Ecto neural progenitor cell (in vitro differentiated cells): ENCODE measurements at regions not wholly inside any gene's neighbourhood (a gene's known extent, or its start where the extent isn't known, plus 50 kb on each side); places are given as distances from the start of the nearest gene placed in this dataset.
A peak's percentile ranks its signal among the peaks of the same experiment; 100 is the strongest.
"Not testable (repeated sequence)": the region's sequence is repeated elsewhere in the genome, so short reads cannot be mapped to it uniquely, and the experiment has no call there.

Experiments used
- DNase-seq: peaks from one replicate; pipeline ENCODE4 v3.0.0-alpha.2; 2018; ENCODE audit warnings: low spot score

DNA sequence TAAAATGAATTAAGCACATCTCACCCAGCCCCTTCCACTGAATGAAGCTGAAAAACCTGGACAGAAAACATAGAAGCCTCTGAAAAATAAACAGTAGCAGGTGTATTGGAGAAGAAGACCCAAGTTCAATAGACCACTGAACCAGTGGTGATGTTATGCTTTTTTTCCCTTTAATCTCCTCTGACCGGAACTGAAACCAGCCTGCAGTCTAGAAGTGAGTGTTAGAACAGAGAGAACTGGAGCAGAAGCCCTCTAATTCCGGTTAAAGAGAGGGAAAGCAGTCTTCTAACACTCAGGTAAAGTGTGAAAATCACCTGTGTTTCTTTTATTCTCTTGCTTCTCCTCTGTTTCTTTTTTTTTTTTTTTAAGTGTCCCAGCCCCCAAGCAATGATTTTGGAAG is 83.5 kb upstream of the CCL21 start:
- DNase-seq = no peak

DNA sequence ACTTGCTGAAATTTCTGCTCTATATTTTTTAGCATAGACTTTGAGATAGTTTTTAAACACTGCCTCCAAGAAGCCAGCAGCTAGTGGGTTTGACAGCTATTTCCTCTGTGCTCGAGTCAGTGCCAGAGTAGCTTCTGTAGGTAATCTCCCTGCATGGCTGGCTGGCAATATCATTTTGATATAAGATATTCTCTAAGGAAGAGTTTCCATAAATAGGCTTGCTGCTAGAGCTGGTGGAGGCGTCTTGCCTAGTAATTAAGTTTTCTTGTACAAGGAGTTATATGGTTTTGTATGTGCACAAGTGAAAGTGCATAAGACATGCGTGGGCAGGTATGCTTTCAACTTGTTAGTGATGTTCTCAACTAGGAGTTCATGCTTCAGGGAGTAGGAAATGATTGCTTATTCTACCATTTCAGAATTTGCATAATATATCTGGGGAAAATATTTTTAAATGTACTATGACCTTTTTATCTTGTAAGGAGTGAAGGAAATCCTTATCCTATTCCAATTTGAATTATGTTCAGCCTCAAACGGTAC is 74.1 kb upstream of the CCL21 start:
- no peak for DNase-seq

DNA sequence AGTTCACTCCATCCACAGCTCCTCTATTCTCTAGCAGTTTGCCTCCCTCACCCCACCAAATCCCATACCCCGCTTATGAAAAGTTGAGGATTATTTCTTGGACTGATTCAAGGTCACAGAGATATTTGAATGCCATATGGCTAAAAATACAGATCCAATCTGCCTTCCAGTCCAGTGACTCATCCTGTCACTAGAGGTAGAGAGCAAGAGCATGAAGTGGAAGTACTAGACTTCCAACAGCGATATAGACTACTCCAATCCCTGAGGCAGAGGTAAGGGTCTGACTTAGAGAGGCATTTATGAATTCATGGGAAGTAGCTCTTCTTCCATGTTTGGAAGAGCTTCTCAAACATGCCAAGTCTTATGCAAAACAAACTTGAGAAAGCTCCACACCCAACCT is 72.4 kb upstream of the CCL21 start:
- no peak for DNase-seq

DNA sequence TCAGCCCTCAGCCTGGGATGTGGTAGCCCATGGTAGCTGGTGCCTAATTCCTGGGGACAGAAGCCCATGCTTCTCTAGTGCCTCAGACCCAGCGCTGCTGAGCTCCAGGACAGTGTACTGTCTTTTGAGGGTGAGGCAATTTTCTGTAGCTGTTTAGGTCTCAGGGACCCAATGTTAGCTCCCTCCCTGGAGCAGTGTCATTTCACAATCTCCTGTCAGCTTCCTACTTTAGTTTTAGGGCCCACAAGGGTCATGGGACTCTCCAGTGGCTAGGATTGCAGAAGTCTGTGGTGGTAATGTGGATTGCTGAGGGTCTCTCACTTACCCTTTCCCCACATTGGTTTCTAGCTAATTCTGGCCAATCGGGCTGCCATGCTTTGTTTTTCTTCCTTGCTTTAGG is 67.7 kb upstream of the CCL21 start:
- no peak for DNase-seq

DNA sequence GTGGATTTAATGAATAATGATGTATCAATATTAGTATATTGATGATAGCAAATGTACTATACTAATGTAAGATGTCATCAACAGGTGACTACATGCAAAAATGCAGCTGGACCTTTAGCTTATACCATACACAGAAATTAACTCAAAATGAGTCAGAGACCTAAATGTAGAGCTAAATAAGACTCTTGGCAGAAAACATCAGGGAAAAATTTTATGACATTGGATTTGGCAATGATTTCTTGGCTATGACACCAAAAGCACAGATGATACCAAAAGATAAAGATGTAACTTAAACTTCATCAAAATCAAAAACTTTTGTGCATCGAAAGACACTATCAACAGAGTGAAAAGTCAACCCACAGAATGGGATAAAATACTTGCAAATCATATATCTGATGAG is 64.0 kb upstream of the CCL21 start:
- DNase-seq = no peak

DNA sequence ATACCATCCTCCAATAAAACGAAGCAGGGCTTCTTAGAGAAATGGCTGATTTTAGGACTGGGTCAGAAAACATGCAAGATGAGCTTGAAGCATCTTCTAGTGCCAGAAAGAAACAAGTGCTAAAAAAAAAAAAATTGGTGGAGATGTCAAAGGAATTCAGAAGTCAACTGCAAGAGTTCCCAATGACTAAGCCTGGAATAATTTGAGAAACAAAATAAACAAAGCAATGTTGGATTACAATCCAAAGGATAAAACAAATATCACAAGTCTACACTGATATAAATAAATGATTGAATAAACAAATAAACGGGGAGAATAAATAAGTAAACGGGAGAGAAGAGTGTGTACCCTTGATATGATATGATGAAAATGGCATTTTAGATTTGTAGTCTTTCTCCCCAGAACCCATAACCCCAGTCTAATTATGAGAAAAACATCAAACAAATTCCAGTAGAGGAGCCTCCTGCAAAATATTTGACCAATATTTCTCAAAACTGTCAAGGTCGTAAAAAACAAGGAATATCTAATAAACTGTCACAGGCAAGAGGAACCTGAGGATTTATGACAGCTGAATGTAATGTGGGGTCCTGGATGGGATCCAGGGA is 63.5 kb upstream of the CCL21 start:
- DNase-seq = no peak

DNA sequence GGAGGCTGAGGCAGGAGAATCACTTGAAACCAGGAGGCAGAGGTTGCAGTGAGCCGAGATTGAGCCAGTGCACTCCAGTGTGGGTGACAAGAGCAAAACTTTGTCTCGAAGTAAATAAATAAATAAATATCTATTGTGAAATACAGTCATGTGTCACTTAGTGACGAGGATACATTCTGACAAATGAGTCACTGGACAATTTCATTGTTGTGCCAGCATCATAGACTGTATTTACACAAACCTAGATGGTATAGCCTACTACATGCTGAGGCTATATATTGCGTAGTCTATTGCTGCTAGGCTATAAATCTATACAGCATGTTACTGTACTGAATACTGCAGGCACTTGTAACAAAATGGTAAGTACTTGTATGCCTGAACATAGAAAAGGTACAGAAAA is 61.1 kb upstream of the CCL21 start:
- DNase-seq = no peak

DNA sequence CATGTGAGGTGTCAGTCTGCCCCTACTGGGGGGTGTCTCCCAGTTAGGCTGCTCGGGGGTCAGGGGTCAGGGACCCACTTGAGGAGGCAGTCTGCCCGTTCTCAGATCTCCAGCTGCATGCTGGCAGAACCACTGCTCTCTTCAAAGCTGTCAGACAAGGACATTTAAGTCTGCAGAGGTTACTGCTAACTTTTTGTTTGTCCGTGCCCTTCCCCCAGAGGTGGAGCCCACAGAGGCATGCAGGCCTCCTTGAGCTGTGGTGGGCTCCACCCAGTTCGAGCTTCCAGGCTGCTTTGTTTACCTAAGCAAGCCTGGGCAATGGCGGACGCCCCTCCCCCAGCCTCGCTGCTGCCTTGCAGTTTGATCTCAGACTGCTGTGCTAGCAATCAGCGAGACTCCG is 57.2 kb upstream of the CCL21 start:
- not testable (repeated sequence) for DNase-seq

DNA sequence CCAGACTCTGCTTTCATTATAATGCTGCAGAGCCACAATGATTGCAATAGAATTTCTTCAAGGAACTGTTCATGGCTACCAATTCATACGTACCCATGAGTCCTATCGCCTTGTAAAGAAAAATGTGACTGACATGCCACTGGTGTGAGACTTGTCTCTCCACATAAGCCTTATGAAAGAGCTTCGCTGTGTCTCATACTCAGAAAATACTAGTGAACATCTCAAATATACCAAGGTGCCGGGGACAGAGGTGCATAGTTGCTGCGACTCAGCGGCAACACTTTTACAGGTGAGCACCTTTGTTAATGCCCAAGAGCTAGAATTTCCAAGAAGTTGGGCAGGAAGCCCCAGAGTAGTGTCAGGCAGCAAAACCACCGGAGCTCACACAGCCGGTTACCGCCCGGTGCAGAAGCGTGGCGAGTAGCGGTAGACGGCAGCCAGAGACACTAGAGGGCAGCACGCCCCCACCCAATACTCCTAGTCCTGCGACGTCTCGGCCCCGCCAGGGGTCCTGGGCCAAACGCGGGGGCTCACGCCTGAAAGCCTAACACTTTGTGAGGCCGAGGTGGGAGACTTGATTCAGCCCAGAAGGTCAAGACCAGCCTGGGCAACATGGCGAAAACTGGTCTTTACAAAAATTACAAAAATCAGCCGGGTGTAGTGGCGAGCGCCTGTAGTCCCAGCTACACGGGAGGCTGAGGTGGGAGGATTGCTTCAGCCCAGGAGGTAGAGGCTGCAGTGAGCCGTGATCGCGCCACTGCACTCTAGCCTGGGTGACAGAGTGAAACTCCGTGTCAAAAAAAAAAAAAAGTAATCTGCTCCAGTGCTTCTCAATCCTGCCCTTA is 50.5 kb upstream of the CCL21 start:
- peak; percentile 81 for DNase-seq
